GM12874 (cell line): ENCODE measurements at regions not wholly inside any gene's neighbourhood (a gene's known extent, or its start where the extent isn't known, plus 50 kb on each side); places are given as distances from the start of the nearest gene placed in this dataset.

Source experiments
- CTCF ChIP-seq: IDR thresholded peaks from 2 replicates; pipeline ENCODE4 v1.5.1; 2011; ENCODE audit warnings: low read depth, mild to moderate bottlenecking, control low read depth, low read length, moderate library complexity; ENCODE audit not compliant: insufficient read depth

DNA sequence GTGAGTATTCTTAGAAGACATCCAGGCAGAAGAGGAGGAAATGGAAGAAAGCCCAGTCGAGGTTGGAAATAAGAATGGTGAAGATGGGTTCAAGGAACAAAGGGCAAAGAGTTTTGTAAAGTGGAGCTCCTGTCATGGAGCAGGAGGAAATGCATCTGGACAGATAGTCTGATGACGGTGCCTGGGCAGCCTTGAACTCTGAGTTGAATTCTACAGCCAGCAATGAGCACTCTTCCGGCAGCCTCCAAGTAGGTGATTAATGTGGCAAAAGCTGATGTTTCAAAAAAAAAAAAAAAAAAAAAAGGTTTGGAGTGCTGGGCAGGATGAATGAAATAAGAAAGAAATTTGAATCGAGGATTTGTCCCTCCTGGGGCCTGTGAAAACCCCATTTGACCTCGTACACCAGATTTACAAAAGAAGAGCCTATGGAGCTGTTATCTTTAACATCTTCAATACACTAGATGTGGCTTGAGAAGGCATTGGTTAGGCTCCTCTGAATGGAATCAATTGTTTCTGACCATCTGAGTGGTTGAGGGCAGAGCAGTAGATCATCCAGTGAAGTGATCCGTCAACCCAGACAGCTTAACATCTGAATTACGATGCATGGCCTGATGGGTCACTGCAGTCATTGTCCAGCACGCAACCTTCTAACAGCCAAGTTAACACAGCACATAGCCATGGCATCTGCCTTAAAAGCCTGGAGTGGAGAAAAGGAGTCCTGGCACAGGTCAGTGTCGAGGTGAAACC, 449.7 kb downstream of the TXNL1 start:
- TF ChIP-seq CTCF = no peak

DNA sequence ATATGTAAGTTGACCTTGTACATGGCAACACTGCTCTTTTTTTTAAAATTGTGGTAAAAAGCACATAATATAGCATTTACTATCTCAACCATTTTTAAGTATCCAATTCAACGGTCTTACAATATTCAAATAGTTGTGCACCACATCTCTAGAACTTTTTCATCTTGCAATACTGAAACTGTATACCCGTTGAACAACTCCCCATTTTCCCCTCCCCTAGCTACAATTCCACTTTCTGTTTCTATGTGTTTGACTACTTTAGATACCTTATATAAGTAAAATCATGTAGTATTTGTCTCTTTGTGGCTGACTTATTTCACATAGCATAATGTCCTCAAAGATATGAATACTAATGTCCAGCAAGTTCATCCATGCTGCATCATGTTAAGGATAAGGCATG, 452.1 kb downstream of the TXNL1 start:
- no peak for TF ChIP-seq CTCF

- TF ChIP-seq CTCF = no peak
Measured at GRCh38 chr18:56185126-56185525, 453.3 kb downstream of the TXNL1 start.

DNA sequence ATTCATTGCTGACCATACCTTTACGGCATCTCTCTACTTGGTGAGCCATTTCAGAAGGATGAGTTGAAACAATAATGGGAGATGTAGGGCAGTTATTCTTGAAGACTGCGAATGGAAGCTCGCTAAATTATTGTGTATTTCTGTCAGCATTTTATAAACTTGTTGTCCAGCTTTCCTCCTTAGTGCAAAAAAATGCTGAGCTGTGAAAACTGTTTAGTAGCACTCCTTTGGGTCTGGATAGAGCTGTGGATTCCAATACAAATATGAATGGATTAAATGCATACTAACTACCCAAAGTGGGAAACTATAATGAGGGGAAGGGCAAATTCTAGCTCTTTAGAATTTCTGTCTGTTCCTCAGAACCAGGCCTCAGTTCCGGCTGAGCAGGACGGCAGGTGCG, 461.6 kb downstream of the TXNL1 start:
- TF ChIP-seq CTCF = no peak

- TF ChIP-seq CTCF = no peak
Measured at GRCh38 chr18:56175330-56176001, 462.9 kb downstream of the TXNL1 start.

DNA sequence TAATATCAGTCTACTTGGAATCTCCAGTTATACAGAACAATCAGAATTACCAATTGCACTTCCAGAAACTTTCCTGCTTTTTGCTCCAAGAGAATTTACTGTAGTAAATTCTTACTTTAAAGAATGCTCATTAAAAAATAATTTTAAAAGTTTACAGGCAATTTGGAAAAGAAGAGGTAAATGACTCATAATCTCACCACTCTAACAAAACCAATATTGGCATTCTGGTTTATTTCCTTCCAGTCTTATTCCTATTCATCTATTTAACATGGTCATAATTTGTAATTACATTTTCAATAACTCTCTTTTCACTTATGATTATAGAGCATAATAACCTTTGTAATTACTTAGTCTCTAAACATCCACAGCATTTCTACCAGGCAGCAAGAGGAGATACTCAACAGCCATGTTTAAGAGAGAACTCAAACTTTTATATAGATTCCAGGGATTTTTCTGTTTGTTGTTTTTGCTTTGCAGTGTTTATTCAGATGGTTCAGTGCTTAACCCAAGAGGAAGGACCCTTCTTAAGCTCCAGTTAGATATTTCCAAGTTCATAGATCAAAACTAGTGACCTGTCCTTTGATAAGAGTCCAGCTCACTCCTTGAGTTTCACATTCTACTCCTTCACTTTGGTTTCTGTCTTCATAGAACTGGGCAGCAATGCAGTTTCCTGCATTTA, 464.7 kb downstream of the TXNL1 start:
- TF ChIP-seq CTCF = no peak

GRCh38 chr18:56172527-56172926, 465.9 kb downstream of the TXNL1 start:
- TF ChIP-seq CTCF = no peak
